IMR-90 (cell line): ENCODE measurements at regions not wholly inside any gene's neighbourhood (a gene's known extent, or its start where the extent isn't known, plus 50 kb on each side); places are given as distances from the start of the nearest gene placed in this dataset.

Experiments
- ATAC-seq: fragments of 200-7000 bp; cut with Tn5 transposase; 2 replicates; pipeline ENCODE4 v1.9.1; 2020; ENCODE audit warnings: low read depth, mild to moderate bottlenecking, moderate library complexity
- BruUV-seq: library from RNA; stranded (reverse); fragments of 400-500 nt; replicated peaks from 2 replicates; lab custom pipeline; 2021; lab: Mats Ljungman, UMichigan
- CTCF ChIA-PET: fragments of 300-600 bp; formaldehyde crosslinking; extraction: SDS; loops from one replicate; lab custom pipeline; 2021; ENCODE audit warnings: antibody characterized with exemption; lab: Yijun Ruan, JAX
- POLR2A ChIA-PET: fragments of 300-600 bp; sonication (Branson Sonifier 250); formaldehyde crosslinking; loops from one replicate; lab custom pipeline; 2022; ENCODE audit warnings: antibody characterized with exemption; ENCODE audit not compliant: unreplicated experiment; lab: Charles Lee
- DNase-seq: peaks from one replicate; pipeline ENCODE4 v3.0.0; 2013
- H2AFZ ChIP-seq: replicated peaks from 2 replicates; pipeline ENCODE3; 2013; ENCODE audit warnings: low read length, mild to moderate bottlenecking; ENCODE audit not compliant: poor library complexity
- H2AK5ac ChIP-seq: 2 replicates; pipeline ENCODE4 v1.6.1; 2013; ENCODE audit warnings: low read depth, low read length, inconsistent platforms
- H2AK9ac ChIP-seq: replicated peaks from 2 replicates; pipeline ENCODE3; 2013; ENCODE audit warnings: mild to moderate bottlenecking, low read depth, low read length, moderate library complexity; ENCODE audit not compliant: poor library complexity
- H2BK120ac ChIP-seq: 2 replicates; pipeline ENCODE4 v1.6.1; 2013; ENCODE audit warnings: low read depth, low read length, inconsistent platforms
- H2BK15ac ChIP-seq: 3 replicates; pipeline ENCODE4 v1.6.1; 2013; ENCODE audit warnings: low read depth, low read length, inconsistent platforms
- H2BK20ac ChIP-seq: 2 replicates; pipeline ENCODE4 v1.6.1; 2013; ENCODE audit warnings: low read depth, mild to moderate bottlenecking, inconsistent platforms, low read length, moderate library complexity
- H2BK5ac ChIP-seq: 2 replicates; pipeline ENCODE4 v1.6.1; 2013; ENCODE audit warnings: mild to moderate bottlenecking, low read depth, low read length, inconsistent platforms; ENCODE audit not compliant: poor library complexity, severe bottlenecking
- H3K14ac ChIP-seq: replicated peaks from 2 replicates; pipeline ENCODE4 v1.6.1; 2013; ENCODE audit warnings: low read depth, low read length, inconsistent platforms
- H3K18ac ChIP-seq: 2 replicates; pipeline ENCODE4 v1.6.1; 2013; ENCODE audit warnings: low read depth, low read length, control low read depth
- H3K23ac ChIP-seq: 2 replicates; pipeline ENCODE4 v1.6.1; 2013; ENCODE audit warnings: low read depth, low read length, inconsistent platforms
- H3K27ac ChIP-seq: 2 replicates; pipeline ENCODE4 v1.5.1; 2013; ENCODE audit warnings: mild to moderate bottlenecking, control low read depth, low read length; ENCODE audit not compliant: insufficient read depth
- H3K27me3 ChIP-seq: 2 replicates; pipeline ENCODE4 v1.6.1; 2013; ENCODE audit warnings: low read length; ENCODE audit not compliant: control insufficient read depth, insufficient read depth
- H3K36me3 ChIP-seq: 2 replicates; pipeline ENCODE4 v1.6.1; 2013; ENCODE audit warnings: low read length, mixed read lengths; ENCODE audit not compliant: control insufficient read depth, insufficient read depth
- H3K4ac ChIP-seq: 2 replicates; pipeline ENCODE4 v1.6.1; 2013; ENCODE audit warnings: low read depth, low read length, inconsistent platforms
- H3K4me1 ChIP-seq: 2 replicates; pipeline ENCODE4 v1.6.1; 2013; ENCODE audit warnings: low read length, mixed read lengths; ENCODE audit not compliant: control insufficient read depth, insufficient read depth
- H3K4me2 ChIP-seq: 2 replicates; pipeline ENCODE4 v1.6.1; 2013; ENCODE audit warnings: low read depth, mild to moderate bottlenecking, control low read depth, low read length, moderate library complexity
- H3K4me3 ChIP-seq: 2 replicates; pipeline ENCODE4 v1.5.1; 2013; ENCODE audit warnings: low read depth, mild to moderate bottlenecking, control low read depth, low read length, moderate library complexity; ENCODE audit not compliant: insufficient read depth
- H3K56ac ChIP-seq: 2 replicates; pipeline ENCODE4 v1.6.1; 2013; ENCODE audit warnings: low read length, inconsistent platforms; ENCODE audit not compliant: insufficient read depth; ENCODE audit errors: extremely low read depth
- H3K79me1 ChIP-seq, 2 experiments: 2 replicates each; pipeline ENCODE4 v1.6.1; 2013; ENCODE audit warnings: low read length in 2 of 2, inconsistent platforms in 1 of 2, low read depth in 1 of 2
- H3K9ac ChIP-seq: 2 replicates; pipeline ENCODE4 v1.6.1; 2013; ENCODE audit warnings: low read depth, low read length, control low read depth
- H3K9me1 ChIP-seq: 2 replicates; pipeline ENCODE4 v1.6.1; 2013; ENCODE audit warnings: low read length, inconsistent platforms; ENCODE audit not compliant: insufficient read depth
- H3K9me3 ChIP-seq: 2 replicates; pipeline ENCODE4 v1.6.1; 2013; ENCODE audit warnings: low read length; ENCODE audit not compliant: control insufficient read depth, insufficient read depth
- H4K20me1 ChIP-seq: 2 replicates; pipeline ENCODE4 v1.6.1; 2013; ENCODE audit warnings: low read length, inconsistent platforms; ENCODE audit not compliant: insufficient read depth
- H4K5ac ChIP-seq: 2 replicates; pipeline ENCODE4 v1.6.1; 2013; ENCODE audit warnings: mild to moderate bottlenecking, low read depth, low read length, control low read depth
- H4K8ac ChIP-seq, 2 experiments: 2 replicates each; pipeline ENCODE4 v1.6.1; 2013; ENCODE audit warnings: low read depth in 2 of 2, low read length in 2 of 2, control low read depth in 1 of 2, inconsistent platforms in 1 of 2
- H4K91ac ChIP-seq: 2 replicates; pipeline ENCODE4 v1.6.1; 2013; ENCODE audit warnings: low read depth, low read length, inconsistent platforms; ENCODE audit not compliant: insufficient read depth
- BHLHE40 ChIP-seq: fragments of 150-350 bp; IDR thresholded peaks from 2 replicates; pipeline ENCODE4 v1.6.1; 2016; ENCODE audit warnings: mild to moderate bottlenecking, low read depth, low read length
- CEBPB ChIP-seq: IDR thresholded peaks from 2 replicates; pipeline ENCODE4 v1.6.1; 2012; ENCODE audit warnings: low read depth, low read length, improper control_type of control experiment
- CHD1 ChIP-seq: IDR thresholded peaks from 2 replicates; pipeline ENCODE4 v1.6.1; 2012; ENCODE audit warnings: low read depth, low read length, improper control_type of control experiment
- CTCF ChIP-seq: conservative IDR thresholded peaks from 2 replicates; pipeline ENCODE4 v1.5.1; 2012; ENCODE audit warnings: mild to moderate bottlenecking, low read depth, low read length, improper control_type of control experiment
- ELK1 ChIP-seq: fragments of 150-350 bp; IDR thresholded peaks from 2 replicates; pipeline ENCODE4 v1.6.1; 2016; ENCODE audit warnings: low read depth, mild to moderate bottlenecking, low read length, moderate library complexity, borderline replicate concordance
- FOS ChIP-seq: fragments of 150-350 bp; IDR thresholded peaks from 2 replicates; pipeline ENCODE4 v1.6.1; 2016; ENCODE audit warnings: low read depth, low read length
- MAFK ChIP-seq: IDR thresholded peaks from 2 replicates; pipeline ENCODE4 v1.6.1; 2012; ENCODE audit warnings: low read depth, low read length, improper control_type of control experiment
- MAZ ChIP-seq: IDR thresholded peaks from 2 replicates; pipeline ENCODE4 v1.6.1; 2012; ENCODE audit warnings: low read depth, mild to moderate bottlenecking, low read length, improper control_type of control experiment, moderate library complexity, borderline replicate concordance
- MXI1 ChIP-seq: IDR thresholded peaks from 2 replicates; pipeline ENCODE4 v1.6.1; 2012; ENCODE audit warnings: low read depth, mild to moderate bottlenecking, low read length, moderate library complexity, borderline replicate concordance
- NFE2L2 ChIP-seq: fragments of 150-350 bp; IDR thresholded peaks from 2 replicates; pipeline ENCODE4 v1.6.1; 2016; ENCODE audit warnings: low read depth, mild to moderate bottlenecking, low read length
- POLR2A ChIP-seq: IDR thresholded peaks from 2 replicates; pipeline ENCODE4 v1.6.1; 2012; ENCODE audit warnings: mild to moderate bottlenecking, low read depth, low read length
- RAD21 ChIP-seq: IDR thresholded peaks from 2 replicates; pipeline ENCODE4 v1.6.1; 2012; ENCODE audit warnings: low read length, improper control_type of control experiment
- RCOR1 ChIP-seq: IDR thresholded peaks from 2 replicates; pipeline ENCODE4 v1.6.1; 2012; ENCODE audit warnings: mild to moderate bottlenecking, low read length, improper control_type of control experiment; ENCODE audit not compliant: insufficient replicate concordance
- RFX5 ChIP-seq: IDR thresholded peaks from 2 replicates; pipeline ENCODE4 v1.8.0; 2012; ENCODE audit warnings: low read depth, mild to moderate bottlenecking, low read length, moderate library complexity
- SMC3 ChIP-seq: fragments of 150-350 bp; IDR thresholded peaks from 2 replicates; pipeline ENCODE4 v1.6.1; 2016; ENCODE audit warnings: low read depth, mild to moderate bottlenecking, antibody characterized with exemption, low read length, moderate library complexity
- USF2 ChIP-seq: fragments of 150-350 bp; IDR thresholded peaks from 2 replicates; pipeline ENCODE4 v1.6.1; 2017; ENCODE audit warnings: mild to moderate bottlenecking, antibody characterized with exemption, low read length, low read depth
- WGBS, 2 experiments: methylation state at CpG; one replicate each; pipeline versions ENCODE4 v1.1.5 to v1.1.7; 2013; ENCODE audit warnings: missing lambda C conversion rate in 2 of 2; ENCODE audit not compliant: insufficient read length in 1 of 2; ENCODE audit errors: extremely low coverage in 2 of 2; 5-methylcytosine and 5-hydroxymethylcytosine counted together
- dilution Hi-C: fragments of 300-500 bp; cut with HindIII; formaldehyde crosslinking; loops from one replicate; pipeline ENCODE4 v1.14.3; 2018; ENCODE audit warnings: low sequenced_read_pairs; ENCODE audit not compliant: unreplicated experiment
- in situ Hi-C: fragments of 300-500 bp; cut with MboI; formaldehyde crosslinking; loops from 3 replicates; pipeline ENCODE4 v1.14.3; 2019; ENCODE audit warnings: low sequenced_read_pairs, inconsistent platforms, mixed read lengths
- intact Hi-C: fragments of 100-400 bp; cut with micrococcal nuclease; formaldehyde crosslinking; loops from 2 replicates; pipeline ENCODE4 v1.10.0; 2022

- Histone ChIP-seq H3K23ac (peak overlapping the region; percentile 49; the same call in 1 of the 2 replicates), H2AK5ac (peak overlapping the region; percentile 92), H2AFZ (no peak overlapping the region), H3K56ac (no peak overlapping the region), H2BK20ac (peak overlapping the region; percentile 86), H3K18ac (peak overlapping the region; percentile 67; the same call in 1 of the 2 replicates), H2AK9ac (no peak overlapping the region), H3K4ac (peak overlapping the region; percentile 80), H3K4me1 (peaks cover 13% of the 10 kb centered on the region), H3K79me1 (peaks cover 0 to 18% of the 10 kb centered on the region in 2 experiments; a peak in 2 of 4 replicates), H3K27ac (no peak overlapping the region), H2BK15ac (peak overlapping the region; percentile 75; the same call in 2 of the 3 replicates), H3K27me3 (no peaks in the 10 kb centered on the region), H3K9ac (no peak overlapping the region), H4K8ac (peak overlapping the region; percentile 41 to 47; a peak in 3 of 4 replicates), H3K9me3 (no peaks in the 10 kb centered on the region), H2BK120ac (peak overlapping the region; percentile 81), H2BK5ac (peak overlapping the region; percentile 36), H3K9me1 (peaks cover 18% of the 10 kb centered on the region), H4K20me1 (no peaks in the 10 kb centered on the region), H4K5ac (no peak overlapping the region), H3K4me3 (no peak overlapping the region), H3K36me3 (no peaks in the 10 kb centered on the region), H4K91ac (peak overlapping the region; percentile 73), H3K14ac (peak overlapping the region; percentile 57), H3K4me2 (no peak overlapping the region)
- in situ Hi-C loops (no loop called here), intact Hi-C loops (loop anchor here (5.0 to 10.0 kb wide), 2 partner anchors 817 to 830 kb away; no protein-coding TSS in a partner anchor), dilution Hi-C loops (no loop called here)
- BruUV-seq = no TSS peak
- CTCF ChIA-PET = no interaction called here
- DNase-seq (no peak), ATAC-seq (no peak)
- TF ChIP-seq USF2 (no peak), RAD21 (no peak), CEBPB (no peak), ELK1 (no peak), MAFK (no peak), MAZ (no peak), NFE2L2 (no peak), FOS (no peak), CTCF (no peak), RCOR1 (no peak), BHLHE40 (no peak), MXI1 (no peak), SMC3 (no peak), POLR2A (no peak), RFX5 (no peak), CHD1 (no peak)
- no CpG with 5 or more reads among the region's 3 CpGs for WGBS, 2 experiments
- POLR2A ChIA-PET = no interaction called here
These were observed 650.7 kb downstream of the INHBA start for GRCh38 chr7:41052201-41052600.
